ENCODE measurements at regions not wholly inside any gene's neighbourhood (a gene's known extent, or its start where the extent isn't known, plus 50 kb on each side); places are given as distances from the start of the nearest gene placed in this dataset.
"Not testable (repeated sequence)": the region's sequence is repeated elsewhere in the genome, so short reads cannot be mapped to it uniquely, and the experiment has no call there.

GRCh38 chr14:83660597-83660996 lies 1869.3 kb upstream of the FLRT2 start:
- no peak for DNase-seq

- DNase-seq = no peak
Measured at GRCh38 chr14:83664389-83664788, 1865.6 kb upstream of the FLRT2 start.

- DNase-seq = no peak
Measured at GRCh38 chr14:83689265-83689664, 1840.7 kb upstream of the FLRT2 start.

GRCh38 chr14:83697099-83697498 lies 1832.8 kb upstream of the FLRT2 start:
- DNase-seq = no peak

GRCh38 chr14:83702619-83703018 lies 1827.3 kb upstream of the FLRT2 start:
- DNase-seq = no peak

GRCh38 chr14:83706231-83706954 lies 1823.6 kb upstream of the FLRT2 start:
- peak; percentile 38 for DNase-seq

GRCh38 chr14:83707056-83707455 lies 1822.9 kb upstream of the FLRT2 start:
- DNase-seq = no peak

- DNase-seq = no peak
Measured at GRCh38 chr14:83709116-83709515, 1820.8 kb upstream of the FLRT2 start.

- no peak for DNase-seq
Measured at GRCh38 chr14:83711046-83711445, 1818.9 kb upstream of the FLRT2 start.

- DNase-seq = no peak
Measured at GRCh38 chr14:83712418-83713129, 1817.4 kb upstream of the FLRT2 start.

GRCh38 chr14:83713732-83714131 lies 1816.2 kb upstream of the FLRT2 start:
- no peak for DNase-seq

- DNase-seq = no peak
Measured at GRCh38 chr14:83714151-83714550, 1815.8 kb upstream of the FLRT2 start.

- not testable (repeated sequence) for DNase-seq
Measured at GRCh38 chr14:83719435-83719834, 1810.5 kb upstream of the FLRT2 start.

GRCh38 chr14:83733670-83734069 lies 1796.3 kb upstream of the FLRT2 start:
- no peak for DNase-seq

- DNase-seq = no peak
Measured at GRCh38 chr14:83734431-83734830, 1795.5 kb upstream of the FLRT2 start.

GRCh38 chr14:83741269-83741668 lies 1788.7 kb upstream of the FLRT2 start:
- no peak for DNase-seq

GRCh38 chr14:83744224-83744623 lies 1785.7 kb upstream of the FLRT2 start:
- DNase-seq = no peak

- no peak for DNase-seq
Measured at GRCh38 chr14:83744891-83745290, 1785.1 kb upstream of the FLRT2 start.

GRCh38 chr14:83746336-83746735 lies 1783.6 kb upstream of the FLRT2 start:
- DNase-seq = no peak

GRCh38 chr14:83757916-83758315 lies 1772.0 kb upstream of the FLRT2 start:
- no peak for DNase-seq

- DNase-seq = peak; percentile 58
Measured at GRCh38 chr14:83764656-83765599, 1765.0 kb upstream of the FLRT2 start.

GRCh38 chr14:83777516-83777915 lies 1752.4 kb upstream of the FLRT2 start:
- no peak for DNase-seq

GRCh38 chr14:83779266-83779665 lies 1750.7 kb upstream of the FLRT2 start:
- DNase-seq = peak; percentile 85

Measured in kidney glomerular epithelial cell (primary cell).